IPS-15b (cell line): ENCODE measurements at regions not wholly inside any gene's neighbourhood (a gene's known extent, or its start where the extent isn't known, plus 50 kb on each side); places are given as distances from the start of the nearest gene placed in this dataset.

Experiments
- H3K27me3 ChIP-seq: one replicate; pipeline ENCODE4 v1.6.1; 2013; ENCODE audit warnings: low read length; ENCODE audit not compliant: control insufficient read depth, insufficient read depth
- H3K36me3 ChIP-seq: one replicate; pipeline ENCODE4 v1.6.1; 2013; ENCODE audit warnings: low read length; ENCODE audit not compliant: control insufficient read depth, insufficient read depth
- H3K4me1 ChIP-seq: one replicate; pipeline ENCODE4 v1.6.1; 2013; ENCODE audit warnings: mild to moderate bottlenecking, low read length; ENCODE audit not compliant: control insufficient read depth, insufficient read depth
- H3K4me3 ChIP-seq: one replicate; pipeline ENCODE4 v1.5.1; 2013; ENCODE audit warnings: low read depth, low read length
- H3K9ac ChIP-seq: one replicate; pipeline ENCODE4 v1.6.1; 2013; ENCODE audit warnings: low read depth, mild to moderate bottlenecking, low read length
- H3K9me3 ChIP-seq: one replicate; pipeline ENCODE4 v1.6.1; 2013; ENCODE audit warnings: mild to moderate bottlenecking, low read length; ENCODE audit not compliant: control insufficient read depth, insufficient read depth

GRCh38 chr2:217103752-217104545 is 244.1 kb upstream of the TNP1 start:
- Histone ChIP-seq H3K9me3 (no peaks in the 10 kb centered on the region), H3K4me3 (no peak overlapping the region), H3K27me3 (no peaks in the 10 kb centered on the region), H3K4me1 (no peaks in the 10 kb centered on the region), H3K9ac (no peak overlapping the region), H3K36me3 (no peaks in the 10 kb centered on the region)

GRCh38 chr2:217102956-217103355 is 243.1 kb upstream of the TNP1 start:
- Histone ChIP-seq H3K36me3 (no peaks in the 10 kb centered on the region), H3K4me3 (no peak overlapping the region), H3K9me3 (no peaks in the 10 kb centered on the region), H3K27me3 (no peaks in the 10 kb centered on the region), H3K4me1 (no peaks in the 10 kb centered on the region), H3K9ac (no peak overlapping the region)

- no peak overlapping the region for H3K4me3 ChIP-seq
- no peaks in the 10 kb centered on the region for H3K27me3 ChIP-seq
- H3K9ac ChIP-seq = no peak overlapping the region
- H3K4me1 ChIP-seq = no peaks in the 10 kb centered on the region
- no peaks in the 10 kb centered on the region for H3K36me3 ChIP-seq
- H3K9me3 ChIP-seq = no peaks in the 10 kb centered on the region
Measured at GRCh38 chr2:217101972-217102371, 242.1 kb upstream of the TNP1 start.

GRCh38 chr2:217099561-217099960 is 239.7 kb upstream of the TNP1 start:
- Histone ChIP-seq H3K4me3 (no peak overlapping the region), H3K27me3 (no peaks in the 10 kb centered on the region), H3K4me1 (no peaks in the 10 kb centered on the region), H3K9me3 (no peaks in the 10 kb centered on the region), H3K9ac (no peak overlapping the region), H3K36me3 (no peaks in the 10 kb centered on the region)

- H3K4me1 ChIP-seq = no peaks in the 10 kb centered on the region
- no peak overlapping the region for H3K4me3 ChIP-seq
- H3K36me3 ChIP-seq = no peaks in the 10 kb centered on the region
- no peaks in the 10 kb centered on the region for H3K9me3 ChIP-seq
- no peak overlapping the region for H3K9ac ChIP-seq
- no peaks in the 10 kb centered on the region for H3K27me3 ChIP-seq
Measured at GRCh38 chr2:217098435-217098834, 238.6 kb upstream of the TNP1 start.

- no peaks in the 10 kb centered on the region for H3K4me1 ChIP-seq
- no peak overlapping the region for H3K4me3 ChIP-seq
- no peaks in the 10 kb centered on the region for H3K27me3 ChIP-seq
- no peak overlapping the region for H3K9ac ChIP-seq
- no peaks in the 10 kb centered on the region for H3K36me3 ChIP-seq
- H3K9me3 ChIP-seq = no peaks in the 10 kb centered on the region
Measured at GRCh38 chr2:217097346-217097745, 237.5 kb upstream of the TNP1 start.

- H3K27me3 ChIP-seq = no peaks in the 10 kb centered on the region
- no peak overlapping the region for H3K4me3 ChIP-seq
- H3K9ac ChIP-seq = no peak overlapping the region
- no peaks in the 10 kb centered on the region for H3K9me3 ChIP-seq
- H3K4me1 ChIP-seq = no peaks in the 10 kb centered on the region
- H3K36me3 ChIP-seq = no peaks in the 10 kb centered on the region
Measured at GRCh38 chr2:217096474-217097225, 236.8 kb upstream of the TNP1 start.

GRCh38 chr2:217095511-217096205 is 235.8 kb upstream of the TNP1 start:
- Histone ChIP-seq H3K27me3 (no peaks in the 10 kb centered on the region), H3K36me3 (no peaks in the 10 kb centered on the region), H3K4me1 (no peaks in the 10 kb centered on the region), H3K4me3 (no peak overlapping the region), H3K9ac (no peak overlapping the region), H3K9me3 (no peaks in the 10 kb centered on the region)

- no peaks in the 10 kb centered on the region for H3K27me3 ChIP-seq
- H3K36me3 ChIP-seq = no peaks in the 10 kb centered on the region
- H3K4me1 ChIP-seq = no peaks in the 10 kb centered on the region
- H3K4me3 ChIP-seq = no peak overlapping the region
- no peaks in the 10 kb centered on the region for H3K9me3 ChIP-seq
- no peak overlapping the region for H3K9ac ChIP-seq
Measured at GRCh38 chr2:217092710-217093379, 233.0 kb upstream of the TNP1 start.

GRCh38 chr2:217091531-217091930 is 231.7 kb upstream of the TNP1 start:
- no peak overlapping the region for H3K4me3 ChIP-seq
- no peak overlapping the region for H3K9ac ChIP-seq
- no peaks in the 10 kb centered on the region for H3K36me3 ChIP-seq
- no peaks in the 10 kb centered on the region for H3K4me1 ChIP-seq
- H3K27me3 ChIP-seq = no peaks in the 10 kb centered on the region
- H3K9me3 ChIP-seq = no peaks in the 10 kb centered on the region

GRCh38 chr2:217090884-217091283 is 231.0 kb upstream of the TNP1 start:
- H3K4me1 ChIP-seq = no peaks in the 10 kb centered on the region
- H3K9ac ChIP-seq = no peak overlapping the region
- no peaks in the 10 kb centered on the region for H3K27me3 ChIP-seq
- no peak overlapping the region for H3K4me3 ChIP-seq
- H3K36me3 ChIP-seq = no peaks in the 10 kb centered on the region
- H3K9me3 ChIP-seq = no peaks in the 10 kb centered on the region
